Endothelial cell (in vitro differentiated cells): ENCODE measurements at regions not wholly inside any gene's neighbourhood (a gene's known extent, or its start where the extent isn't known, plus 50 kb on each side); places are given as distances from the start of the nearest gene placed in this dataset.
"Not testable (repeated sequence)": the region's sequence is repeated elsewhere in the genome, so short reads cannot be mapped to it uniquely, and the experiment has no call there.

Source experiments
- DNase-seq: peaks from one replicate; pipeline ENCODE4 v3.0.0; 2021; ENCODE audit warnings: low spot score
- H3K27ac Mint-ChIP-seq: one replicate; pipeline ENCODE4 v1.8.0; 2021; ENCODE audit warnings: mixed read lengths, inconsistent platforms; ENCODE audit not compliant: unreplicated experiment
- H3K27me3 Mint-ChIP-seq: one replicate; pipeline ENCODE4 v1.8.0; 2021; ENCODE audit warnings: mild to moderate bottlenecking, moderate library complexity, mixed read lengths, inconsistent platforms; ENCODE audit not compliant: unreplicated experiment
- H3K36me3 Mint-ChIP-seq: one replicate; pipeline ENCODE4 v1.8.0; 2021; ENCODE audit warnings: mild to moderate bottlenecking, low read depth, mixed read lengths, inconsistent platforms; ENCODE audit not compliant: unreplicated experiment
- H3K4me1 Mint-ChIP-seq: one replicate; pipeline ENCODE4 v1.8.0; 2021; ENCODE audit warnings: mild to moderate bottlenecking, mixed read lengths, inconsistent platforms; ENCODE audit not compliant: unreplicated experiment
- H3K4me3 Mint-ChIP-seq: one replicate; pipeline ENCODE4 v1.8.0; 2021; ENCODE audit warnings: mild to moderate bottlenecking, mixed read lengths, inconsistent platforms; ENCODE audit not compliant: unreplicated experiment
- H3K9me3 Mint-ChIP-seq: one replicate; pipeline ENCODE4 v1.8.0; 2021; ENCODE audit warnings: mixed read lengths, inconsistent platforms; ENCODE audit not compliant: unreplicated experiment
- CTCF ChIP-seq: fragments of 200-600 bp; sonication (generic); IDR thresholded peaks from one replicate; pipeline ENCODE4 v1.5.0; 2021; ENCODE audit warnings: antibody characterized with exemption; ENCODE audit not compliant: unreplicated experiment

- H3K9me3 Mint-ChIP-seq, result no peaks in the 10 kb centered on the region
- no peak for TF ChIP-seq CTCF
- peaks cover 2% of the 10 kb centered on the region for H3K4me1 Mint-ChIP-seq
- H3K27ac Mint-ChIP-seq, result no peak overlapping the region
- H3K4me3 Mint-ChIP-seq, result no peak overlapping the region
- H3K36me3 Mint-ChIP-seq, result no peaks in the 10 kb centered on the region
- H3K27me3 Mint-ChIP-seq, result no peaks in the 10 kb centered on the region
- DNase-seq, result no peak
Observed at GRCh38 chr3:177459401-177459800, 262.1 kb upstream of the TBL1XR1 start.

- Mint-ChIP-seq H3K4me1 (peaks cover 2% of the 10 kb centered on the region), H3K9me3 (no peaks in the 10 kb centered on the region), H3K27me3 (no peaks in the 10 kb centered on the region), H3K36me3 (no peaks in the 10 kb centered on the region), H3K27ac (no peak overlapping the region), H3K4me3 (no peak overlapping the region)
- no peak for TF ChIP-seq CTCF
- no peak for DNase-seq
Observed at GRCh38 chr3:177460047-177460446, 262.8 kb upstream of the TBL1XR1 start.

- no peaks in the 10 kb centered on the region for H3K27me3 Mint-ChIP-seq
- H3K9me3 Mint-ChIP-seq, result no peaks in the 10 kb centered on the region
- no peak overlapping the region for H3K27ac Mint-ChIP-seq
- H3K4me3 Mint-ChIP-seq, result no peak overlapping the region
- no peak for TF ChIP-seq CTCF
- DNase-seq, result no peak
- no peaks in the 10 kb centered on the region for H3K36me3 Mint-ChIP-seq
- peaks cover 2% of the 10 kb centered on the region for H3K4me1 Mint-ChIP-seq
Observed at GRCh38 chr3:177461765-177462164, 264.5 kb upstream of the TBL1XR1 start.

- not testable (repeated sequence) for H3K4me1 Mint-ChIP-seq, DNase-seq, H3K9me3 Mint-ChIP-seq, H3K27me3 Mint-ChIP-seq, H3K27ac Mint-ChIP-seq, H3K36me3 Mint-ChIP-seq, H3K4me3 Mint-ChIP-seq
Observed at GRCh38 chr3:177463341-177463740, 266.1 kb upstream of the TBL1XR1 start.

- Mint-ChIP-seq H3K27ac (no peak overlapping the region), H3K9me3 (no peaks in the 10 kb centered on the region), H3K4me1 (peaks cover 2% of the 10 kb centered on the region), H3K4me3 (no peak overlapping the region), H3K36me3 (no peaks in the 10 kb centered on the region), H3K27me3 (no peaks in the 10 kb centered on the region)
- no peak for DNase-seq
- no peak for TF ChIP-seq CTCF
Observed at GRCh38 chr3:177463863-177464262, 266.6 kb upstream of the TBL1XR1 start.
